Heart left ventricle (tissue), 13 donors: ENCODE measurements at regions not wholly inside any gene's neighbourhood (a gene's known extent, or its start where the extent isn't known, plus 50 kb on each side); places are given as distances from the start of the nearest gene placed in this dataset.
"Not testable (repeated sequence)": the region's sequence is repeated elsewhere in the genome, so short reads cannot be mapped to it uniquely, and the experiment has no call there.

ENCODE experiments used
- POLR2A ChIP-seq, 2 donors: fragments of 450-650 bp; IDR thresholded peaks; one replicate each; pipeline ENCODE4 v1.6.1; 2017; ENCODE audit warnings: antibody characterized with exemption in 2 of 2, mild to moderate bottlenecking in 2 of 2, moderate library complexity in 2 of 2
- TF ChIP-seq, protein P1 (sequence below), 12 donors: fragments of 200-600 bp; sonication (generic) in 4 of 12; IDR thresholded peaks; one replicate each; pipeline versions ENCODE4 v1.5.0 to v1.8.0; 2018 to 2022; ENCODE audit warnings: antibody characterized with exemption in 12 of 12, mild to moderate bottlenecking in 5 of 12
- donor health status: ischemic (EF 13 %, LVEDD 7.1; RV severe dilation, severe dysfunction).
- donor health status: DM: no; HTN: yes; CAD: no.
- donor health status: DM: no; HTN: no; CAD: no.
- donor health status: ischemic (EF 25% LVEDD 6.9; RV normal size, moderate dysfunction).
- donor health status: ischemic (EF 25% LVEDD 5.7; RV mildly dilated, moderate dysfunction).
- donor health status: ischemic (EF 35%, LVEDD 5.7; RV mildly dilated, moderate dysfunction).
- donor health status: nonischemic (EF 11% LVEDD 7.7; RV severe dilation, severe dysfunction).
- donor health status: DM: yes; HTN: yes; CAD: no.
- donor health status: PGD.
- donor health status: ischemic (EF 29% LVEDD 5.4; RV normal size, mild dysfunction).
- donor health status: nonischemic (EF 23%, LVEDD 6.1; RV moderate dilation, normal function).

DNA sequence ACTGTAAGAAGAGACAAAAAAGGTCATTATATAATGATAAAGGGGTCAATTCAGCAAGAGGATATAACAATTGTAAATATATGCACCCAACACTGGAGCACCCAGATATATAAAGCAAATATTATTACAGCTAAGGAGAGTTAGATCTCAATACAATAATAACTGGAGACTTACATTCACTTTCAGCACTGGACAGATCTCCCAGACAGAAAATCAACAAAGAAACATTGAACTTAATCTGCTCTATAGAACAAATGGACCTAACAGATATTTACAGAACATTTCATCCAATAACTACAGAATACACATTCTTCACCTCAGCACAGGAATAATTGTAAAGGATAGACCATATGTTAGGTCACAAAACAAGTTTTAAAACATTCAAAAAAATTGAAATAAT lies 512.9 kb downstream of the RPS29 start:
- TF ChIP-seq, protein P1, sequence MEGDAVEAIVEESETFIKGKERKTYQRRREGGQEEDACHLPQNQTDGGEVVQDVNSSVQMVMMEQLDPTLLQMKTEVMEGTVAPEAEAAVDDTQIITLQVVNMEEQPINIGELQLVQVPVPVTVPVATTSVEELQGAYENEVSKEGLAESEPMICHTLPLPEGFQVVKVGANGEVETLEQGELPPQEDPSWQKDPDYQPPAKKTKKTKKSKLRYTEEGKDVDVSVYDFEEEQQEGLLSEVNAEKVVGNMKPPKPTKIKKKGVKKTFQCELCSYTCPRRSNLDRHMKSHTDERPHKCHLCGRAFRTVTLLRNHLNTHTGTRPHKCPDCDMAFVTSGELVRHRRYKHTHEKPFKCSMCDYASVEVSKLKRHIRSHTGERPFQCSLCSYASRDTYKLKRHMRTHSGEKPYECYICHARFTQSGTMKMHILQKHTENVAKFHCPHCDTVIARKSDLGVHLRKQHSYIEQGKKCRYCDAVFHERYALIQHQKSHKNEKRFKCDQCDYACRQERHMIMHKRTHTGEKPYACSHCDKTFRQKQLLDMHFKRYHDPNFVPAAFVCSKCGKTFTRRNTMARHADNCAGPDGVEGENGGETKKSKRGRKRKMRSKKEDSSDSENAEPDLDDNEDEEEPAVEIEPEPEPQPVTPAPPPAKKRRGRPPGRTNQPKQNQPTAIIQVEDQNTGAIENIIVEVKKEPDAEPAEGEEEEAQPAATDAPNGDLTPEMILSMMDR (IDR thresholded peaks at IDR 0.05) = not testable (repeated sequence)
- not testable (repeated sequence) for TF ChIP-seq POLR2A (IDR thresholded peaks at IDR 0.05)
